SK-N-SH (cell line): ENCODE measurements at regions not wholly inside any gene's neighbourhood (a gene's known extent, or its start where the extent isn't known, plus 50 kb on each side); places are given as distances from the start of the nearest gene placed in this dataset.

Experiments used
- CTCF ChIA-PET: fragments of 300-600, 350-600 bp; formaldehyde crosslinking; extraction: SDS; loops from one replicate; lab custom pipeline; 2021; lab: Yijun Ruan, JAX
- POLR2A ChIA-PET: fragments of 350-600 bp; sonication (Branson Sonifier 250); formaldehyde crosslinking; extraction: SDS; loops from one replicate; lab custom pipeline; 2020; ENCODE audit warnings: antibody characterized with exemption, inconsistent platforms; lab: Yijun Ruan, JAX
- DNase-seq: peaks from one replicate; pipeline ENCODE4 v3.0.0; 2012
- H2AFZ ChIP-seq: fragments of 200-600 bp; sonication (generic); 2 replicates; pipeline ENCODE4 v1.8.1; 2016; ENCODE audit warnings: antibody characterized with exemption, mild to moderate bottlenecking, low read depth
- H3F3A ChIP-seq: fragments of 200-600 bp; sonication (generic); replicated peaks from 2 replicates; pipeline ENCODE3; 2016; ENCODE audit warnings: antibody characterized with exemption, mild to moderate bottlenecking; ENCODE audit not compliant: insufficient read depth
- H3K27ac ChIP-seq, 2 experiments: fragments of 200-500 bp in 1 of 2; fragments of 200-600 bp in 1 of 2; sonication (Bioruptor generic) in 1 of 2; sonication (generic), shearing (Covaris generic) in 1 of 2; 2 replicates each; pipeline versions ENCODE4 v1.5.1 to v1.6.1; 2014 to 2016; ENCODE audit warnings: low read depth in 2 of 2, inconsistent platforms in 1 of 2, low read length in 1 of 2, mild to moderate bottlenecking in 1 of 2, mixed read lengths in 1 of 2
- H3K27me3 ChIP-seq: fragments of 200-600 bp; sonication (generic), shearing (Covaris generic); 2 replicates; pipeline ENCODE4 v1.6.1; 2016; ENCODE audit warnings: mixed run types; ENCODE audit not compliant: insufficient read depth
- H3K36me3 ChIP-seq, 2 experiments: fragments of 200-500 bp in 1 of 2; fragments of 200-600 bp in 1 of 2; sonication (Bioruptor generic) in 1 of 2; sonication (generic) in 1 of 2; replicated peaks in 1 of 2; 2 replicates each; pipeline versions ENCODE3 to v1.5.1; 2014 to 2016; ENCODE audit warnings: low read length in 1 of 2, mild to moderate bottlenecking in 1 of 2; ENCODE audit not compliant: insufficient read depth in 2 of 2, control insufficient read depth in 1 of 2
- H3K4me1 ChIP-seq, 2 experiments: fragments of 200-500 bp in 1 of 2; fragments of 200-600 bp in 1 of 2; sonication (Bioruptor generic) in 1 of 2; sonication (generic), shearing (Covaris generic) in 1 of 2; 2 replicates each; pipeline versions ENCODE4 v1.5.1 to v1.6.1; 2014 to 2016; ENCODE audit warnings: low read depth in 1 of 2, low read length in 1 of 2, mixed run types in 1 of 2; ENCODE audit not compliant: insufficient read depth in 2 of 2, control insufficient read depth in 1 of 2
- H3K4me2 ChIP-seq: fragments of 200-600 bp; sonication (generic), shearing (Covaris generic); 2 replicates; pipeline ENCODE4 v1.6.1; 2017; ENCODE audit warnings: mixed run types
- H3K4me3 ChIP-seq, 2 experiments: fragments of 200-500 bp in 1 of 2; fragments of 200-600 bp in 1 of 2; sonication (Bioruptor generic) in 1 of 2; sonication (generic), shearing (Covaris generic) in 1 of 2; 2 replicates each; pipeline versions ENCODE4 v1.5.1 to v1.8.1; 2014 to 2016; ENCODE audit warnings: low read depth in 2 of 2, inconsistent platforms in 1 of 2, low read length in 1 of 2, mild to moderate bottlenecking in 1 of 2, mixed read lengths in 1 of 2, moderate library complexity in 1 of 2
- H3K79me2 ChIP-seq: fragments of 200-600 bp; sonication (generic); 2 replicates; pipeline ENCODE4 v1.8.1; 2017; ENCODE audit warnings: mild to moderate bottlenecking; ENCODE audit not compliant: insufficient read depth
- H3K9ac ChIP-seq: fragments of 200-600 bp; sonication (generic); 2 replicates; pipeline ENCODE4 v1.6.1; 2017; ENCODE audit warnings: mixed run types
- H3K9me2 ChIP-seq: fragments of 200-600 bp; sonication (generic); 2 replicates; pipeline ENCODE4 v1.6.1; 2017; ENCODE audit warnings: mixed run types
- H3K9me3 ChIP-seq: fragments of 200-600 bp; sonication (generic); 2 replicates; pipeline ENCODE4 v1.6.1; 2017; ENCODE audit warnings: mixed run types, mild to moderate bottlenecking, moderate library complexity
- H4K20me1 ChIP-seq: fragments of 200-600 bp; sonication (generic); 2 replicates; pipeline ENCODE4 v1.6.1; 2017; ENCODE audit warnings: mild to moderate bottlenecking, mixed run types; ENCODE audit not compliant: insufficient read depth
- CHD2 ChIP-seq: fragments of 150-350 bp; IDR thresholded peaks from 2 replicates; pipeline ENCODE4 v1.6.1; 2018; ENCODE audit warnings: low read length; ENCODE audit not compliant: partially characterized antibody
- CTCF ChIP-seq: fragments of 200-600 bp; sonication (generic); IDR thresholded peaks from 2 replicates; pipeline ENCODE4 v1.6.1; 2017; ENCODE audit warnings: antibody characterized with exemption, mild to moderate bottlenecking, moderate library complexity
- ELF1 ChIP-seq: IDR thresholded peaks from 2 replicates; pipeline ENCODE4 v1.4.0; 2012
- EP300 ChIP-seq, 2 experiments: IDR thresholded peaks; 2 replicates each; pipeline versions ENCODE4 v1.4.0 to v1.6.1; 2012; ENCODE audit warnings: borderline replicate concordance in 1 of 2, low read depth in 1 of 2, low read length in 1 of 2
- EZH2phosphoT487 ChIP-seq: fragments of 200-600 bp; sonication (generic); IDR thresholded peaks from 2 replicates; pipeline ENCODE4 v1.6.1; 2017; ENCODE audit warnings: low read depth, mixed run types, mild to moderate bottlenecking, antibody characterized with exemption, moderate library complexity, borderline replicate concordance
- FOSL2 ChIP-seq: IDR thresholded peaks from 2 replicates; pipeline ENCODE4 v1.4.0; 2012; ENCODE audit warnings: low read depth, mild to moderate bottlenecking, moderate library complexity, borderline replicate concordance
- FOXM1 ChIP-seq: IDR thresholded peaks from 2 replicates; pipeline ENCODE4 v1.4.0; 2012; ENCODE audit warnings: low read depth, mild to moderate bottlenecking
- NRF1 ChIP-seq: IDR thresholded peaks from 2 replicates; pipeline ENCODE4 v1.6.1; 2012; ENCODE audit warnings: low read depth, mild to moderate bottlenecking, low read length
- RCOR1 ChIP-seq: fragments of 150-350 bp; IDR thresholded peaks from 2 replicates; pipeline ENCODE4 v1.6.1; 2017; ENCODE audit warnings: antibody characterized with exemption, low read length
- REST ChIP-seq: IDR thresholded peaks from 2 replicates; pipeline ENCODE4 v1.6.1; 2012; ENCODE audit warnings: mild to moderate bottlenecking, low read depth, low read length, moderate library complexity
- RFX5 ChIP-seq: IDR thresholded peaks from 2 replicates; pipeline ENCODE4 v1.6.1; 2012; ENCODE audit warnings: mild to moderate bottlenecking, improper control_type of control experiment, low read length
- TAF1 ChIP-seq: IDR thresholded peaks from 2 replicates; pipeline ENCODE4 v1.6.1; 2012; ENCODE audit warnings: low read depth, mild to moderate bottlenecking, low read length, moderate library complexity, borderline replicate concordance
- TEAD4 ChIP-seq: IDR thresholded peaks from 2 replicates; pipeline ENCODE4 v1.4.0; 2012; ENCODE audit warnings: mild to moderate bottlenecking, borderline replicate concordance; ENCODE audit not compliant: insufficient read depth
- YY1 ChIP-seq: IDR thresholded peaks from 2 replicates; pipeline ENCODE4 v1.4.0; 2012; ENCODE audit warnings: low read depth, mild to moderate bottlenecking
- WGBS: methylation state at CpG from one replicate; pipeline ENCODE4 v1.1.6; 2017; ENCODE audit warnings: low lambda C conversion rate; 5-methylcytosine and 5-hydroxymethylcytosine counted together
- TF ChIP-seq, protein P1 (sequence below): IDR thresholded peaks from 2 replicates; pipeline ENCODE4 v1.4.0; 2012; ENCODE audit warnings: low read depth, borderline replicate concordance
- TF ChIP-seq, protein P2 (sequence below): IDR thresholded peaks from 2 replicates; pipeline ENCODE4 v1.4.0; 2012; ENCODE audit warnings: low read depth, borderline replicate concordance

DNA sequence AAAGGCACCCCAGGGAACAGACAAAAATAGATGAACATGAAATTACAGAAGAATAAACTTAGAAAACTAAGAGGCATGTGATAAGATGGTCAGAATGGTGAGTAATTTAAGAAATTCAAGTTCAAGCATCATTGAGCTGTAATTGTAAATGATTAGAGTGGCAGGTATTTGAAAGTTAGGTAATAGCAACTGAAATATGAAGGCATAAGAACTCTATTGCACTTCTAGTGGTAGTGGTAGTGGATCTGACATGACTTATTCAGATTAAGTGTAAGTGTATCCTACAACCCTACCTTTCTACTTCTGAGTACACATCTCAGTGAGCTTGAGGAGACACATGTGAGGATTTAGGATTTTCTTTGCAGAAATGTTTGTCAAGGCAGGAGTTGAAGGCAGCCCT is 192.9 kb upstream of the RIOK2 start (continued):
- TF ChIP-seq FOSL2 (no peak), RCOR1 (no peak)
- TF ChIP-seq, all 33 proteins: peak for 0

DNA sequence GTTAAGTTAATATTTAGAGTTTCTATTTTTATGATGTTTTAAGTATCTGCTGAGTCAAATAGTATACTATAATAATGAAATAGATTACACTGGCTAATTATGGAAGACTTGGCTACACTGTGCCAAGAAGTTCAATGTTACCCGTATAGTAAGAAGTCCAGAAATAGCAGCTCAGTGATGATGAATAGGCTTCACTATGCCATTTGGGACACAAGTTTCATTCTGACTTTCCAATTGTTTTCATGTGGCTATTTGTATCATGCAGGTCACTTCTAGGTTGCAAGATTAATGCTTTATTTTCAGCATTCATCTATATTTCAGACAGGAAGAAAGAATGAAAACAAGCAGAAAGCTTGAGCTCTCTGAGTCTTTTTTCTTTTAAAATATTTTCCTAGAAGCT is 194.5 kb upstream of the RIOK2 start:
- Histone ChIP-seq H3K9me3 (no peaks in the 10 kb centered on the region), H3K9me2 (no peaks in the 10 kb centered on the region), H3K79me2 (no peaks in the 10 kb centered on the region), H3F3A (no peaks in the 10 kb centered on the region), H3K36me3 (no peaks in the 10 kb centered on the region), H4K20me1 (no peaks in the 10 kb centered on the region), H3K27ac (no peak overlapping the region), H3K9ac (no peak overlapping the region), H3K4me3 (no peak overlapping the region), H3K4me2 (no peak overlapping the region), H3K27me3 (no peaks in the 10 kb centered on the region), H3K4me1 (no peaks in the 10 kb centered on the region), H2AFZ (no peak overlapping the region)
- ChIA-PET CTCF (interaction anchor here (1.2 kb wide), 1 partner anchor 8 kb away, joined by 3 read pairs; no protein-coding TSS in a partner anchor), POLR2A (no interaction called here)
- TF ChIP-seq CTCF (no peak), FOSL2 (no peak), EZH2phosphoT487 (no peak), TAF1 (no peak), TEAD4 (no peak), REST (no peak), NRF1 (no peak), RFX5 (no peak), FOXM1 (no peak), ELF1 (no peak), EP300 (IDR thresholded peaks at IDR 0.05; ENCODE audit: borderline replicate concordance in 1 of 2, low read depth in 1 of 2, low read length in 1 of 2) (no peak), CHD2 (no peak), YY1 (no peak)
- TF ChIP-seq, protein P1, sequence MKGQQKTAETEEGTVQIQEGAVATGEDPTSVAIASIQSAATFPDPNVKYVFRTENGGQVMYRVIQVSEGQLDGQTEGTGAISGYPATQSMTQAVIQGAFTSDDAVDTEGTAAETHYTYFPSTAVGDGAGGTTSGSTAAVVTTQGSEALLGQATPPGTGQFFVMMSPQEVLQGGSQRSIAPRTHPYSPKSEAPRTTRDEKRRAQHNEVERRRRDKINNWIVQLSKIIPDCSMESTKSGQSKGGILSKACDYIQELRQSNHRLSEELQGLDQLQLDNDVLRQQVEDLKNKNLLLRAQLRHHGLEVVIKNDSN, result no peak
- TF ChIP-seq, protein P2, sequence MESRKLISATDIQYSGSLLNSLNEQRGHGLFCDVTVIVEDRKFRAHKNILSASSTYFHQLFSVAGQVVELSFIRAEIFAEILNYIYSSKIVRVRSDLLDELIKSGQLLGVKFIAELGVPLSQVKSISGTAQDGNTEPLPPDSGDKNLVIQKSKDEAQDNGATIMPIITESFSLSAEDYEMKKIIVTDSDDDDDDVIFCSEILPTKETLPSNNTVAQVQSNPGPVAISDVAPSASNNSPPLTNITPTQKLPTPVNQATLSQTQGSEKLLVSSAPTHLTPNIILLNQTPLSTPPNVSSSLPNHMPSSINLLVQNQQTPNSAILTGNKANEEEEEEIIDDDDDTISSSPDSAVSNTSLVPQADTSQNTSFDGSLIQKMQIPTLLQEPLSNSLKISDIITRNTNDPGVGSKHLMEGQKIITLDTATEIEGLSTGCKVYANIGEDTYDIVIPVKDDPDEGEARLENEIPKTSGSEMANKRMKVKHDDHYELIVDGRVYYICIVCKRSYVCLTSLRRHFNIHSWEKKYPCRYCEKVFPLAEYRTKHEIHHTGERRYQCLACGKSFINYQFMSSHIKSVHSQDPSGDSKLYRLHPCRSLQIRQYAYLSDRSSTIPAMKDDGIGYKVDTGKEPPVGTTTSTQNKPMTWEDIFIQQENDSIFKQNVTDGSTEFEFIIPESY, result no peak
- no peak for DNase-seq
- 83% methylated on average over 1 of the region's 1 CpG for WGBS
